ENCODE measurements at regions not wholly inside any gene's neighbourhood (a gene's known extent, or its start where the extent isn't known, plus 50 kb on each side); places are given as distances from the start of the nearest gene placed in this dataset.

GRCh38 chr11:80365076-80365725, 924.4 kb upstream of the TENM4 start:
- Histone ChIP-seq H4K20me1 (ENCODE audit: insufficient read depth, low read length) (no peaks in the 10 kb centered on the region), H2AFZ (ENCODE audit: low read length) (no peak overlapping the region), H3K4me3 (ENCODE audit: low read depth, low read length, poor library complexity, severe bottlenecking) (no peak overlapping the region), H3K79me2 (ENCODE audit: insufficient read depth, low read length) (no peaks in the 10 kb centered on the region), H3K36me3 (ENCODE audit: insufficient read depth, low read length) (no peaks in the 10 kb centered on the region), H3K27me3 (ENCODE audit: insufficient read depth, low read length) (no peaks in the 10 kb centered on the region), H3K9me2 (ENCODE audit: low read depth, low read length) (no peaks in the 10 kb centered on the region), H3K27ac (ENCODE audit: low read depth, low read length, poor library complexity, severe bottlenecking) (no peak overlapping the region), H3K4me1 (ENCODE audit: insufficient read depth, low read length, severe bottlenecking) (no peaks in the 10 kb centered on the region), H3K9ac (ENCODE audit: low read length) (no peak overlapping the region), H3F3A (ENCODE audit: insufficient read depth, low read length) (no peaks in the 10 kb centered on the region), H3K4me2 (ENCODE audit: low read length) (no peak overlapping the region), H3K9me3 (ENCODE audit: low read length) (no peaks in the 10 kb centered on the region)
- TF ChIP-seq CTCF (IDR thresholded peaks at IDR 0.05; ENCODE audit: low read length) (no peak), EZH2 (IDR thresholded peaks at IDR 0.05; ENCODE audit: borderline replicate concordance, low read length) (no peak)

- Histone ChIP-seq H3F3A (ENCODE audit: insufficient read depth, low read length) (no peaks in the 10 kb centered on the region), H3K9me2 (ENCODE audit: low read depth, low read length) (no peaks in the 10 kb centered on the region), H3K4me2 (ENCODE audit: low read length) (no peak overlapping the region), H3K9ac (ENCODE audit: low read length) (no peak overlapping the region), H2AFZ (ENCODE audit: low read length) (no peak overlapping the region), H3K27me3 (ENCODE audit: insufficient read depth, low read length) (no peaks in the 10 kb centered on the region), H3K36me3 (ENCODE audit: insufficient read depth, low read length) (no peaks in the 10 kb centered on the region), H3K4me3 (ENCODE audit: low read depth, low read length, poor library complexity, severe bottlenecking) (no peak overlapping the region), H3K4me1 (ENCODE audit: insufficient read depth, low read length, severe bottlenecking) (no peaks in the 10 kb centered on the region), H4K20me1 (ENCODE audit: insufficient read depth, low read length) (no peaks in the 10 kb centered on the region), H3K27ac (ENCODE audit: low read depth, low read length, poor library complexity, severe bottlenecking) (no peak overlapping the region), H3K9me3 (ENCODE audit: low read length) (no peaks in the 10 kb centered on the region), H3K79me2 (ENCODE audit: insufficient read depth, low read length) (no peaks in the 10 kb centered on the region)
- TF ChIP-seq CTCF (IDR thresholded peaks at IDR 0.05; ENCODE audit: low read length) (no peak), EZH2 (IDR thresholded peaks at IDR 0.05; ENCODE audit: borderline replicate concordance, low read length) (no peak)
These were observed 921.9 kb upstream of the TENM4 start for GRCh38 chr11:80362563-80363340.

GRCh38 chr11:80355251-80355650, 914.4 kb upstream of the TENM4 start:
- Histone ChIP-seq H3F3A (ENCODE audit: insufficient read depth, low read length) (no peaks in the 10 kb centered on the region), H3K27me3 (ENCODE audit: insufficient read depth, low read length) (no peaks in the 10 kb centered on the region), H3K4me2 (ENCODE audit: low read length) (no peak overlapping the region), H3K4me1 (ENCODE audit: insufficient read depth, low read length, severe bottlenecking) (no peaks in the 10 kb centered on the region), H3K9me3 (ENCODE audit: low read length) (no peaks in the 10 kb centered on the region), H3K36me3 (ENCODE audit: insufficient read depth, low read length) (no peaks in the 10 kb centered on the region), H4K20me1 (ENCODE audit: insufficient read depth, low read length) (no peaks in the 10 kb centered on the region), H3K27ac (ENCODE audit: low read depth, low read length, poor library complexity, severe bottlenecking) (no peak overlapping the region), H2AFZ (ENCODE audit: low read length) (no peak overlapping the region), H3K9ac (ENCODE audit: low read length) (no peak overlapping the region), H3K9me2 (ENCODE audit: low read depth, low read length) (no peaks in the 10 kb centered on the region), H3K79me2 (ENCODE audit: insufficient read depth, low read length) (no peaks in the 10 kb centered on the region), H3K4me3 (ENCODE audit: low read depth, low read length, poor library complexity, severe bottlenecking) (no peak overlapping the region)
- TF ChIP-seq EZH2 (IDR thresholded peaks at IDR 0.05; ENCODE audit: borderline replicate concordance, low read length) = no peak
- no peak for TF ChIP-seq CTCF (IDR thresholded peaks at IDR 0.05; ENCODE audit: low read length)

All from OCI-LY1 (cell line).